Lung (tissue), 11 donors: ENCODE measurements at regions not wholly inside any gene's neighbourhood (a gene's known extent, or its start where the extent isn't known, plus 50 kb on each side); places are given as distances from the start of the nearest gene placed in this dataset.

Experiments
- ATAC-seq: fragments of 200-7000 bp; cut with Tn5 transposase; one replicate; pipeline ENCODE4 v1.9.1; 2020; ENCODE audit warnings: moderate number of reproducible peaks; ENCODE audit not compliant: insufficient read depth, low FRiP score
- DNase-seq, 3 donors: peaks; one replicate each; pipeline ENCODE4 v3.0.0-alpha.2; 2013 to 2017
- H3K27ac ChIP-seq, 2 donors: one replicate each; pipeline ENCODE4 v1.5.1; 2013; ENCODE audit warnings: mild to moderate bottlenecking in 2 of 2, moderate library complexity in 2 of 2, control low read depth in 1 of 2, inconsistent platforms in 1 of 2, low read depth in 1 of 2, low read length in 1 of 2
- H3K27me3 ChIP-seq, 3 donors: one replicate each; pipeline ENCODE4 v1.5.1; 2013; ENCODE audit warnings: low read length in 2 of 3; ENCODE audit not compliant: control insufficient read depth in 3 of 3, insufficient read depth in 3 of 3
- H3K36me3 ChIP-seq, 4 donors: one replicate each; pipeline ENCODE4 v1.5.1; 2013; ENCODE audit warnings: low read length in 4 of 4, mild to moderate bottlenecking in 1 of 4, moderate library complexity in 1 of 4; ENCODE audit not compliant: control insufficient read depth in 4 of 4, insufficient read depth in 4 of 4
- H3K4me1 ChIP-seq, 5 donors: one replicate each; pipeline ENCODE4 v1.5.1; 2013; ENCODE audit warnings: low read length in 5 of 5, mild to moderate bottlenecking in 2 of 5, moderate library complexity in 1 of 5; ENCODE audit not compliant: control insufficient read depth in 5 of 5, insufficient read depth in 5 of 5
- H3K4me3 ChIP-seq: one replicate; pipeline ENCODE4 v1.5.1; 2013; ENCODE audit warnings: mild to moderate bottlenecking, control low read depth, moderate library complexity
- H3K9ac ChIP-seq, 2 donors: one replicate each; pipeline ENCODE4 v1.5.1; 2013; ENCODE audit warnings: low read length in 2 of 2, control low read depth in 1 of 2; ENCODE audit not compliant: insufficient read depth in 1 of 2
- H3K9me3 ChIP-seq, 4 donors: one replicate each; pipeline ENCODE4 v1.5.1; 2013; ENCODE audit warnings: low read length in 3 of 4, mild to moderate bottlenecking in 1 of 4, moderate library complexity in 1 of 4; ENCODE audit not compliant: control insufficient read depth in 4 of 4, insufficient read depth in 3 of 4
- CTCF ChIP-seq: IDR thresholded peaks from 2 replicates; pipeline ENCODE4 v1.5.1; 2012; ENCODE audit warnings: mild to moderate bottlenecking; ENCODE audit errors: control extremely low read depth, extremely low read depth
- WGBS, 2 donors: extraction: QIAGEN DNeasy Blood & Tissue Kit; methylation state at CpG; one replicate each; pipeline ENCODE4 v1.1.7; 2013; 5-methylcytosine and 5-hydroxymethylcytosine counted together
- donor health status: control.
- donor health status: control.
- donor health status: Bipolar disorder and iron deficiency.
- donor health status: healthy.
- donor health status: DM: yes; HTN: yes; CAD: no.

DNA sequence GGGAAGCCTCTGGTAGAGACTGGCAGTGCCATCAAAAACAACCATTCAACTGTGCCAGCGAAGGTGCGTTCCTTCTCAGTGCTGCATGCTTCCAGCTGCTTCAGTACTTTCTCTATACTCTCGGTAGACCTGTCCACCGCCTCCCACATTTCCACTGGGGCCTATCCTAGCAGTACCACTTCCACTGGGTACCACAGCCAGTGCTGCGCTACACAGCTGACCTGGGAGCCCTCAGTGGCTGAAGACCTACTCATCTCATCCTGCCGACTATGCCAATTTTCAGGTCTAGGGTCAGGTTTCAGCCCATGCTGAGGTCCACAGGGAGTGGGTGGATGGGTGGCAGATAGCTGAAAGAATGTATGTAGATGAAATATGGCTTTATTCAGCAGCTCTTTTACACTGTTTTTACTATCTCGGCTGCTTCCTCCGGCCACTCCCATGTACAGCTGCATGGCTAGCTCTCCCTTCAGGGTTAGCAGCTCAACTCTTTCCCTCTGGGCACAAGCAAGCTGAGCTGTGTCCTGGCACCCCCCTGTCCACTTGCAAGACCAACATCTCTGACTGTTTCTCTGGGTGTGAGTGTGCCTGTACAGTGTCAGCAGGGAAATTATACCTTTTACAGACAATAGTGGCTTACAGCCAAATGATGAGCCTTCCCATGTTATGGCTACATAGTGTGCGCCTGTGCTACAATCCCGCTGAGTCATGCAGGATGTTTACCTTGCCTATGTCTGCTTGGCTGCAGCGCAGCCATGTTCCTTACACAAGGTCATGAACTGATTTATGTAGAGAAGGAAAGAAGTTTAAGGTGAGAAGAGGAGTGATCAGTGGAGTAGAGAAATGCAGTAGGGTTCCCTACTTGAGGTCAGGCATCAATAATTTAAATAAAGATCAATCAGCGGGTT is 125.7 kb upstream of the DDHD1 start:
- Histone ChIP-seq H3K4me1 (peaks cover 0 to 8% (median 0%) of the 10 kb centered on the region in 5 donors), H3K36me3 (no peaks in the 10 kb centered on the region), H3K9ac (no peak overlapping the region), H3K9me3 (peaks cover 0 to 8% (median 5%) of the 10 kb centered on the region in 4 donors), H3K27me3 (no peaks in the 10 kb centered on the region), H3K27ac (no peak overlapping the region), H3K4me3 (no peak overlapping the region)
- 87 to 88% methylated on average over 12 of the region's 12 CpGs for WGBS, 2 donors
- ATAC-seq (no peak), DNase-seq (peak in 1 of 3 donors; percentile 34)
- no peak for TF ChIP-seq CTCF

GRCh38 chr14:53273671-53274072 is 120.5 kb upstream of the DDHD1 start:
- DNase-seq (no peak), ATAC-seq (no peak)
- WGBS, 2 donors: 78 to 86% methylated on average over 6 of the region's 6 CpGs
- Histone ChIP-seq H3K4me1 (peaks cover 0 to 4% (median 0%) of the 10 kb centered on the region in 5 donors), H3K9me3 (peaks cover 0 to 4% (median 1%) of the 10 kb centered on the region in 4 donors), H3K27ac (no peak overlapping the region), H3K27me3 (no peaks in the 10 kb centered on the region), H3K4me3 (no peak overlapping the region), H3K9ac (no peak overlapping the region), H3K36me3 (no peaks in the 10 kb centered on the region)
- no peak for TF ChIP-seq CTCF

DNA sequence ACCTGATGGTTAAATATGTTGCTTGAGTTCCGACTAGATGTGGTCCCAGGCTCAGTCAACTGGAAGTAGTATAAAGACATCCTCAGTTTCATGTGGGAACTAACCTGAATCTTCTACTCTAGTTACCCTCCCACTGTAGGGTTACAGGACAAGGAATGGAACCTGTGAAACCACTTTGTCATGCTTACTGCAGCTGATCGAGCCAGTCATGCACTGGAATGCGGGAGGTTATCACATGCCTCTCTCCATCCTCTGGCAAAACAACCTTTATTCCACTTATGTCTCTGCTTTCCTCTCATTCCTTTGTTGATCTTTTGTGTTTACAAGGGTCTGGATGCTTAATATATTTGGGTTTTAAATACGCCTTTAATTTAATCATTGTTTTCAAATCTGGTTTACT is 111.9 kb upstream of the DDHD1 start:
- no peak for DNase-seq
- Histone ChIP-seq H3K27me3 (no peaks in the 10 kb centered on the region), H3K9me3 (no peaks in the 10 kb centered on the region), H3K4me1 (no peaks in the 10 kb centered on the region), H3K9ac (no peak overlapping the region), H3K27ac (no peak overlapping the region), H3K4me3 (no peak overlapping the region), H3K36me3 (no peaks in the 10 kb centered on the region)
- no peak for TF ChIP-seq CTCF
- ATAC-seq: no peak
- 83 to 94% methylated on average over 4 of the region's 4 CpGs for WGBS, 2 donors
